HEK293 (cell line): ENCODE measurements at regions not wholly inside any gene's neighbourhood (a gene's known extent, or its start where the extent isn't known, plus 50 kb on each side); places are given as distances from the start of the nearest gene placed in this dataset.

Experiments
- CTCF ChIA-PET: fragments of 350-600 bp; formaldehyde crosslinking; extraction: SDS; loops from one replicate; lab custom pipeline; 2021; ENCODE audit warnings: antibody characterized with exemption; lab: Yijun Ruan, JAX
- POLR2A ChIA-PET: fragments of 300-600 bp; formaldehyde crosslinking; extraction: SDS; loops from one replicate; lab custom pipeline; 2020; ENCODE audit warnings: antibody characterized with exemption, inconsistent platforms; lab: Yijun Ruan, JAX
- H3K27ac ChIP-seq: fragments of 200-500 bp; sonication (Bioruptor generic); 2 replicates; pipeline ENCODE4 v1.5.1; 2014; ENCODE audit warnings: low read depth, low read length, control low read depth, inconsistent platforms; ENCODE audit errors: extremely low read depth
- H3K36me3 ChIP-seq, 2 experiments: fragments of 200-500 bp in 1 of 2; sonication (Bioruptor generic) in 1 of 2; 1 replicate in 1 of 2; 2 replicates in 1 of 2; pipeline ENCODE4 v1.5.1; 2014 to 2017; ENCODE audit warnings: inconsistent platforms in 2 of 2, low read length in 2 of 2; ENCODE audit not compliant: control insufficient read depth in 2 of 2, insufficient read depth in 1 of 2
- H3K4me1 ChIP-seq: fragments of 200-500 bp; sonication (Bioruptor generic); 2 replicates; pipeline ENCODE4 v1.5.1; 2014; ENCODE audit warnings: mild to moderate bottlenecking, low read length, inconsistent platforms; ENCODE audit not compliant: control insufficient read depth, insufficient read depth
- H3K4me3 ChIP-seq: 2 replicates; pipeline ENCODE4 v1.5.1; 2011; ENCODE audit warnings: low read depth, mild to moderate bottlenecking, control low read depth, low read length, moderate library complexity
- H3K9me3 ChIP-seq: fragments of 200-500 bp; sonication (Bioruptor generic); 2 replicates; pipeline ENCODE4 v1.5.1; 2014; ENCODE audit warnings: low read depth, low read length, inconsistent platforms; ENCODE audit not compliant: control insufficient read depth, insufficient read depth
- HOXD13 ChIP-seq: sonication (generic); formaldehyde crosslinking; IDR thresholded peaks from 2 replicates; pipeline ENCODE4 v1.8.0; 2022; ENCODE audit warnings: missing genetic modification reagents, borderline replicate concordance
- KLF1 ChIP-seq: fragments of 450-650 bp; formaldehyde crosslinking; IDR thresholded peaks from 2 replicates; pipeline ENCODE4 v1.5.1; 2016; ENCODE audit warnings: missing biosample characterization, missing genetic modification characterization
- KLF9 ChIP-seq: fragments of 450-650 bp; formaldehyde crosslinking; IDR thresholded peaks from 2 replicates; pipeline ENCODE4 v1.5.1; 2016; ENCODE audit warnings: missing biosample characterization, missing genetic modification characterization, low read depth
- PBX3 ChIP-seq: sonication (generic); formaldehyde crosslinking; IDR thresholded peaks from 2 replicates; pipeline ENCODE4 v1.8.1; 2022; ENCODE audit warnings: mild to moderate bottlenecking, moderate library complexity, missing genetic modification reagents
- ZBTB11 ChIP-seq: fragments of 450-650 bp; formaldehyde crosslinking; conservative IDR thresholded peaks from 2 replicates; pipeline ENCODE4 v1.5.1; 2016; ENCODE audit warnings: low read depth, missing biosample characterization, missing genetic modification characterization
- ZBTB26 ChIP-seq: fragments of 450-650 bp; formaldehyde crosslinking; optimal IDR thresholded peaks from 2 replicates; pipeline ENCODE3; 2016; ENCODE audit warnings: missing biosample characterization, mild to moderate bottlenecking, missing genetic modification characterization
- ZBTB7A ChIP-seq: fragments of 450-650 bp; formaldehyde crosslinking; IDR thresholded peaks from 2 replicates; pipeline ENCODE4 v1.5.1; 2016; ENCODE audit warnings: low read depth, missing biosample characterization, missing genetic modification characterization
- ZFP37 ChIP-seq: fragments of 450-650 bp; formaldehyde crosslinking; IDR thresholded peaks from 2 replicates; pipeline ENCODE4 v1.5.1; 2016; ENCODE audit warnings: missing biosample characterization, missing genetic modification characterization
- ZNF132 ChIP-seq: fragments of 450-650 bp; formaldehyde crosslinking; IDR thresholded peaks from 2 replicates; pipeline ENCODE4 v1.5.1; 2017; ENCODE audit warnings: missing biosample characterization, missing genetic modification characterization, borderline replicate concordance
- ZNF174 ChIP-seq: fragments of 450-650 bp; formaldehyde crosslinking; IDR thresholded peaks from 2 replicates; pipeline ENCODE4 v1.5.0; 2017; ENCODE audit warnings: missing biosample characterization, mild to moderate bottlenecking, missing genetic modification characterization
- ZNF175 ChIP-seq: fragments of 450-650 bp; formaldehyde crosslinking; IDR thresholded peaks from 2 replicates; pipeline ENCODE4 v1.5.1; 2016; ENCODE audit warnings: missing biosample characterization, missing genetic modification characterization
- ZNF211 ChIP-seq: fragments of 450-650 bp; formaldehyde crosslinking; IDR thresholded peaks from 2 replicates; pipeline ENCODE4 v1.5.1; 2016; ENCODE audit warnings: low read depth, missing biosample characterization, missing genetic modification characterization
- ZNF221 ChIP-seq: fragments of 450-650 bp; formaldehyde crosslinking; IDR thresholded peaks from 2 replicates; pipeline ENCODE4 v1.5.1; 2017; ENCODE audit warnings: missing biosample characterization, missing genetic modification characterization, borderline replicate concordance
- ZNF274 ChIP-seq, 2 experiments: fragments of 200-500 bp in 1 of 2; fragments of 450-650 bp in 1 of 2; sonication (Bioruptor generic) in 1 of 2; formaldehyde crosslinking in 1 of 2; IDR thresholded peaks; 2 replicates each; pipeline versions ENCODE4 v1.5.1 to v1.6.1; 2014 to 2016; ENCODE audit warnings: borderline replicate concordance in 1 of 2, inconsistent platforms in 1 of 2, low read length in 1 of 2, missing biosample characterization in 1 of 2, missing genetic modification characterization in 1 of 2
- ZNF280D ChIP-seq: fragments of 450-650 bp; formaldehyde crosslinking; IDR thresholded peaks from 2 replicates; pipeline ENCODE4 v1.5.1; 2016; ENCODE audit warnings: missing biosample characterization, missing genetic modification characterization
- ZNF350 ChIP-seq: fragments of 450-650 bp; formaldehyde crosslinking; IDR thresholded peaks from 2 replicates; pipeline ENCODE4 v1.5.0; 2017; ENCODE audit warnings: missing biosample characterization, mild to moderate bottlenecking, missing genetic modification characterization
- ZNF423 ChIP-seq: fragments of 450-650 bp; formaldehyde crosslinking; IDR thresholded peaks from 2 replicates; pipeline ENCODE4 v1.5.1; 2016; ENCODE audit warnings: missing biosample characterization, missing genetic modification characterization
- ZNF623 ChIP-seq: fragments of 450-650 bp; formaldehyde crosslinking; IDR thresholded peaks from 2 replicates; pipeline ENCODE4 v1.5.1; 2016; ENCODE audit warnings: missing biosample characterization, missing genetic modification characterization
- ZNF629 ChIP-seq: fragments of 450-650 bp; formaldehyde crosslinking; IDR thresholded peaks from 2 replicates; pipeline ENCODE4 v1.5.1; 2017; ENCODE audit warnings: missing biosample characterization, missing genetic modification characterization
- ZNF701 ChIP-seq: fragments of 450-650 bp; formaldehyde crosslinking; IDR thresholded peaks from 2 replicates; pipeline ENCODE4 v1.5.1; 2016; ENCODE audit warnings: missing biosample characterization, missing genetic modification characterization
- TF ChIP-seq, protein P1 (sequence below): fragments of 450-650 bp; formaldehyde crosslinking; IDR thresholded peaks from 2 replicates; pipeline ENCODE4 v1.5.1; 2016; ENCODE audit warnings: missing biosample characterization, missing genetic modification characterization
- TF ChIP-seq, protein P2 (sequence below): fragments of 450-650 bp; formaldehyde crosslinking; IDR thresholded peaks from 2 replicates; pipeline ENCODE4 v1.5.1; 2016; ENCODE audit warnings: missing biosample characterization, missing genetic modification characterization, borderline replicate concordance
- TF ChIP-seq, protein P3 (sequence below): IDR thresholded peaks from 2 replicates; pipeline ENCODE4 v1.6.1; 2011; ENCODE audit warnings: mild to moderate bottlenecking, low read depth, low read length, borderline replicate concordance

DNA sequence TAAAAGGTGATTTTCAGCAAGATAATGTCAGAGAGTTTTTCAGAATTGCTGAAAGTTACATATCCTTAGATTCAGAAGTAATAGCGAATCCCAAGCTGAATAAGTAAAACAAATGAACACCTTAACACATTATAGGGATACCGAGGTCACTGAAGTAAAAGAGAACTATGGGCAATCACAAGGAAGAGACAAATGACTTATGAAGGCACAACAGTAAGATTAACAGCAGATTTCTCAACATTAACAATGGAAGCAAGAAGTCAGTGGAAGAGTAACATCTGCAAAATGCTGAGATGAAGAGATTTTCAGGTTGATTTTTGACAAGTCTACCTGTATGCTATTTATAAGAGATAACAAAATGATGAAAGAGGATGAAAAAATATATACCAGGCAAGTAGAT lies 86.1 kb upstream of the EZR start (continued):
- TF ChIP-seq ZNF280D, result peak; percentile 89
- TF ChIP-seq, all 188 proteins: peak for 11

GRCh38 chr6:158903801-158904200 lies 84.6 kb upstream of the EZR start:
- POLR2A ChIA-PET, result no interaction called here

DNA sequence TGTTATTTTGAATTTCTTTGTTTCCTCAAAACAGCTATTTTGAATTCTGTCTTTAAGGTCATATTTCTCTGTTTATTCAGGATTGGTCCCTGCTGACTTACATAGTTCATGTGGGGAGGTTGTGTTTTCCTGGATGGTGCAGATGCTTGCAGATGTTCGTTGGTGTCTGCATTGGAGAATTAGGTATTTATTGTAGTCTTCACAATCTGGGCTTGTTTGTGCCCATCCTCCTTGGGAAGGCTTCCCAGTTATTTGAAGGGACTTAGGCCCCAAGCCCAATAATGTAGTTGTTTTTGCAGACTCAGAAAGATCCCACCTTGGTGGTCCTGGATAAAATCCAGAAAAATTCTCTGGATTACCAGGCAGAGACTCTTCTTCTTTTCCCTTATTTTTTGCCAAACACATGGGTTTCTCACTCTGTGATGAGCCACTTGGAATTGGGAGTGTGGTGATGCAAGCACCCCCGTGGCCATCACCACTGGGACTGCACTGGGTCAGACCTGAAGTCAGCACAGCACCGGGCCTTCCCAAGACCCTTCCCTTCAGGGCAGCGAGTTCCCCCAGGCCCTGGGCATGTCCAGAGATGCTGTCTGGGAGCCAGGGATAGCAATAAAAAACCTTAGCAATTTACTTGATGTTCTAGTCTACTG lies 81.6 kb upstream of the EZR start:
- ChIA-PET CTCF (interaction anchor here (1.1 kb wide), 1 partner anchor 206 kb away, joined by 3 read pairs; no protein-coding TSS in a partner anchor), POLR2A (interaction anchor here (0.6 kb wide), 1 partner anchor 31 kb away, joined by 4 read pairs; no protein-coding TSS in a partner anchor)
- Histone ChIP-seq H3K27ac (no peak overlapping the region), H3K4me1 (no peaks in the 10 kb centered on the region), H3K9me3 (no peaks in the 10 kb centered on the region), H3K36me3 (no peaks in the 10 kb centered on the region), H3K4me3 (no peak overlapping the region)
- TF ChIP-seq ZBTB11 (tag by site-specific recombination) (no peak), ZBTB26 (tag by site-specific recombination) (no peak), ZNF175 (no peak), PBX3 (CRISPR knock-in tag) (no peak), KLF1 (tag by site-specific recombination) (no peak), HOXD13 (no peak)
- TF ChIP-seq, protein P1, sequence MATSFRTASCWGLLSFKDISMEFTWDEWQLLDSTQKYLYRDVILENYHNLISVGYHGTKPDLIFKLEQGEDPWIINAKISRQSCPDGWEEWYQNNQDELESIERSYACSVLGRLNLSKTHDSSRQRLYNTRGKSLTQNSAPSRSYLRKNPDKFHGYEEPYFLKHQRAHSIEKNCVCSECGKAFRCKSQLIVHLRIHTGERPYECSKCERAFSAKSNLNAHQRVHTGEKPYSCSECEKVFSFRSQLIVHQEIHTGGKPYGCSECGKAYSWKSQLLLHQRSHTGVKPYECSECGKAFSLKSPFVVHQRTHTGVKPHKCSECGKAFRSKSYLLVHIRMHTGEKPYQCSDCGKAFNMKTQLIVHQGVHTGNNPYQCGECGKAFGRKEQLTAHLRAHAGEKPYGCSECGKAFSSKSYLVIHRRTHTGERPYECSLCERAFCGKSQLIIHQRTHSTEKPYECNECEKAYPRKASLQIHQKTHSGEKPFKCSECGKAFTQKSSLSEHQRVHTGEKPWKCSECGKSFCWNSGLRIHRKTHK, result no peak
- TF ChIP-seq, protein P2, sequence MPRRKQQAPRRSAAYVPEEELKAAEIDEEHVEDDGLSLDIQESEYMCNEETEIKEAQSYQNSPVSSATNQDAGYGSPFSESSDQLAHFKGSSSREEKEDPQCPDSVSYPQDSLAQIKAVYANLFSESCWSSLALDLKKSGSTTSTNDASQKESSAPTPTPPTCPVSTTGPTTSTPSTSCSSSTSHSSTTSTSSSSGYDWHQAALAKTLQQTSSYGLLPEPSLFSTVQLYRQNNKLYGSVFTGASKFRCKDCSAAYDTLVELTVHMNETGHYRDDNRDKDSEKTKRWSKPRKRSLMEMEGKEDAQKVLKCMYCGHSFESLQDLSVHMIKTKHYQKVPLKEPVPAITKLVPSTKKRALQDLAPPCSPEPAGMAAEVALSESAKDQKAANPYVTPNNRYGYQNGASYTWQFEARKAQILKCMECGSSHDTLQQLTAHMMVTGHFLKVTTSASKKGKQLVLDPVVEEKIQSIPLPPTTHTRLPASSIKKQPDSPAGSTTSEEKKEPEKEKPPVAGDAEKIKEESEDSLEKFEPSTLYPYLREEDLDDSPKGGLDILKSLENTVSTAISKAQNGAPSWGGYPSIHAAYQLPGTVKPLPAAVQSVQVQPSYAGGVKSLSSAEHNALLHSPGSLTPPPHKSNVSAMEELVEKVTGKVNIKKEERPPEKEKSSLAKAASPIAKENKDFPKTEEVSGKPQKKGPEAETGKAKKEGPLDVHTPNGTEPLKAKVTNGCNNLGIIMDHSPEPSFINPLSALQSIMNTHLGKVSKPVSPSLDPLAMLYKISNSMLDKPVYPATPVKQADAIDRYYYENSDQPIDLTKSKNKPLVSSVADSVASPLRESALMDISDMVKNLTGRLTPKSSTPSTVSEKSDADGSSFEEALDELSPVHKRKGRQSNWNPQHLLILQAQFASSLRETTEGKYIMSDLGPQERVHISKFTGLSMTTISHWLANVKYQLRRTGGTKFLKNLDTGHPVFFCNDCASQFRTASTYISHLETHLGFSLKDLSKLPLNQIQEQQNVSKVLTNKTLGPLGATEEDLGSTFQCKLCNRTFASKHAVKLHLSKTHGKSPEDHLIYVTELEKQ, result no peak

More at GRCh38 chr6:158903801-158904200, 84.6 kb upstream of the EZR start:
- no peak overlapping the region for H3K27ac ChIP-seq
- CTCF ChIA-PET, result interaction anchor here (1.2 kb wide), 1 partner anchor 185 kb away, joined by 4 read pairs; no protein-coding TSS in a partner anchor
- no peaks in the 10 kb centered on the region for H3K4me1 ChIP-seq
- TF ChIP-seq ZNF211 (tag by site-specific recombination) (no peak), ZNF623 (no peak), ZFP37 (tag by site-specific recombination) (no peak), ZNF423 (tag by site-specific recombination) (no peak), ZNF629 (tag by site-specific recombination) (no peak), ZBTB7A (tag by site-specific recombination) (no peak), ZNF132 (no peak), ZNF274 (IDR thresholded peaks at IDR 0.05; ENCODE audit: low read length) (no peak), ZNF274 (tag by site-specific recombination; IDR thresholded peaks at IDR 0.05; ENCODE audit: borderline replicate concordance) (no peak), ZNF221 (no peak), ZNF174 (no peak), ZNF350 (no peak), ZNF701 (tag by site-specific recombination) (no peak), KLF9 (tag by site-specific recombination) (no peak)
- TF ChIP-seq, protein P3, sequence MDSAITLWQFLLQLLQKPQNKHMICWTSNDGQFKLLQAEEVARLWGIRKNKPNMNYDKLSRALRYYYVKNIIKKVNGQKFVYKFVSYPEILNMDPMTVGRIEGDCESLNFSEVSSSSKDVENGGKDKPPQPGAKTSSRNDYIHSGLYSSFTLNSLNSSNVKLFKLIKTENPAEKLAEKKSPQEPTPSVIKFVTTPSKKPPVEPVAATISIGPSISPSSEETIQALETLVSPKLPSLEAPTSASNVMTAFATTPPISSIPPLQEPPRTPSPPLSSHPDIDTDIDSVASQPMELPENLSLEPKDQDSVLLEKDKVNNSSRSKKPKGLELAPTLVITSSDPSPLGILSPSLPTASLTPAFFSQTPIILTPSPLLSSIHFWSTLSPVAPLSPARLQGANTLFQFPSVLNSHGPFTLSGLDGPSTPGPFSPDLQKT, result no peak
- H3K9me3 ChIP-seq, result no peaks in the 10 kb centered on the region
- no peak overlapping the region for H3K4me3 ChIP-seq
- no peaks in the 10 kb centered on the region for H3K36me3 ChIP-seq
